Natural killer cell (primary cell): ENCODE measurements at regions not wholly inside any gene's neighbourhood (a gene's known extent, or its start where the extent isn't known, plus 50 kb on each side); places are given as distances from the start of the nearest gene placed in this dataset.

Experiments used
- ATAC-seq, 3 donors: fragments of 150-1000 bp in 2 of 3; fragments of 200-7000 bp in 1 of 3; cut with Tn5 transposase; 1 replicate in 1 of 3; 2 replicates in 2 of 3; pipeline ENCODE4 v1.10.0; 2021; ENCODE audit warnings: mild to moderate bottlenecking in 2 of 3, moderate library complexity in 2 of 3
- DNase-seq, 2 donors: peaks; one replicate each; pipeline versions ENCODE4 v3.0.0 to v3.0.0-alpha.2; 2013 to 2021; ENCODE audit warnings: mixed read lengths in 1 of 2
- H3K27ac ChIP-seq: one replicate; pipeline ENCODE4 v1.5.1; 2013; ENCODE audit warnings: mild to moderate bottlenecking, low read length
- H3K27me3 ChIP-seq: one replicate; pipeline ENCODE4 v1.6.1; 2013; ENCODE audit warnings: low read length; ENCODE audit not compliant: control insufficient read depth, insufficient read depth
- H3K36me3 ChIP-seq: one replicate; pipeline ENCODE4 v1.6.1; 2013; ENCODE audit warnings: low read length; ENCODE audit not compliant: control insufficient read depth, insufficient read depth
- H3K4me1 ChIP-seq: one replicate; pipeline ENCODE4 v1.6.1; 2013; ENCODE audit warnings: low read length; ENCODE audit not compliant: control insufficient read depth, insufficient read depth
- H3K4me3 ChIP-seq: one replicate; pipeline ENCODE4 v1.5.1; 2013; ENCODE audit warnings: low read length
- H3K9me3 ChIP-seq: one replicate; pipeline ENCODE4 v1.6.1; 2013; ENCODE audit warnings: low read length; ENCODE audit not compliant: control insufficient read depth, insufficient read depth
- H3K27ac Mint-ChIP-seq, 2 donors: one replicate each; pipeline ENCODE4 v1.8.0; 2022; ENCODE audit warnings: mild to moderate bottlenecking in 2 of 2, mixed read lengths in 2 of 2, moderate library complexity in 1 of 2
- H3K27me3 Mint-ChIP-seq, 2 donors: one replicate each; pipeline ENCODE4 v1.8.0; 2022; ENCODE audit warnings: low read depth in 2 of 2, mixed read lengths in 2 of 2
- H3K36me3 Mint-ChIP-seq: one replicate; pipeline ENCODE4 v1.8.0; 2022; ENCODE audit warnings: mixed read lengths
- H3K4me1 Mint-ChIP-seq, 2 donors: one replicate each; pipeline ENCODE4 v1.8.0; 2022; ENCODE audit warnings: mixed read lengths in 2 of 2
- H3K4me3 Mint-ChIP-seq: one replicate; pipeline ENCODE4 v1.8.0; 2022; ENCODE audit warnings: mild to moderate bottlenecking, moderate library complexity, mixed read lengths
- H3K9me3 Mint-ChIP-seq, 2 donors: one replicate each; pipeline ENCODE4 v1.8.0; 2022; ENCODE audit warnings: mixed read lengths in 2 of 2
- WGBS: methylation state at CpG from one replicate; pipeline ENCODE4 v1.1.7; 2013; ENCODE audit warnings: missing lambda C conversion rate; ENCODE audit not compliant: insufficient coverage; 5-methylcytosine and 5-hydroxymethylcytosine counted together
- intact Hi-C: fragments of 100-400 bp; cut with micrococcal nuclease; formaldehyde crosslinking; loops from one replicate; pipeline ENCODE4 v1.14.2; 2022
- TF ChIP-seq, protein P1 (sequence below): fragments of 200-600 bp; IDR thresholded peaks from one replicate; pipeline ENCODE4 v1.8.0; 2022; ENCODE audit warnings: antibody characterized with exemption

GRCh38 chr5:3331819-3332218, 263.8 kb upstream of the IRX1 start:
- Histone ChIP-seq H3K27ac (no peak overlapping the region), H3K9me3 (no peaks in the 10 kb centered on the region), H3K27me3 (no peaks in the 10 kb centered on the region), H3K4me3 (no peak overlapping the region), H3K36me3 (no peaks in the 10 kb centered on the region), H3K4me1 (no peaks in the 10 kb centered on the region)
- WGBS: 95% methylated on average over 6 of the region's 6 CpGs
- no peaks in the 10 kb centered on the region for H3K27me3 Mint-ChIP-seq
- ATAC-seq (no peak), DNase-seq (no peak)
- intact Hi-C loops: no loop called here
- no peaks in the 10 kb centered on the region for H3K4me1 Mint-ChIP-seq
- H3K36me3 Mint-ChIP-seq: no peaks in the 10 kb centered on the region
- TF ChIP-seq, protein P1, sequence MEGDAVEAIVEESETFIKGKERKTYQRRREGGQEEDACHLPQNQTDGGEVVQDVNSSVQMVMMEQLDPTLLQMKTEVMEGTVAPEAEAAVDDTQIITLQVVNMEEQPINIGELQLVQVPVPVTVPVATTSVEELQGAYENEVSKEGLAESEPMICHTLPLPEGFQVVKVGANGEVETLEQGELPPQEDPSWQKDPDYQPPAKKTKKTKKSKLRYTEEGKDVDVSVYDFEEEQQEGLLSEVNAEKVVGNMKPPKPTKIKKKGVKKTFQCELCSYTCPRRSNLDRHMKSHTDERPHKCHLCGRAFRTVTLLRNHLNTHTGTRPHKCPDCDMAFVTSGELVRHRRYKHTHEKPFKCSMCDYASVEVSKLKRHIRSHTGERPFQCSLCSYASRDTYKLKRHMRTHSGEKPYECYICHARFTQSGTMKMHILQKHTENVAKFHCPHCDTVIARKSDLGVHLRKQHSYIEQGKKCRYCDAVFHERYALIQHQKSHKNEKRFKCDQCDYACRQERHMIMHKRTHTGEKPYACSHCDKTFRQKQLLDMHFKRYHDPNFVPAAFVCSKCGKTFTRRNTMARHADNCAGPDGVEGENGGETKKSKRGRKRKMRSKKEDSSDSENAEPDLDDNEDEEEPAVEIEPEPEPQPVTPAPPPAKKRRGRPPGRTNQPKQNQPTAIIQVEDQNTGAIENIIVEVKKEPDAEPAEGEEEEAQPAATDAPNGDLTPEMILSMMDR: no peak
- H3K27ac Mint-ChIP-seq: no peak overlapping the region
- no peak overlapping the region for H3K4me3 Mint-ChIP-seq
- H3K9me3 Mint-ChIP-seq: no peaks in the 10 kb centered on the region

GRCh38 chr5:3330442-3330841, 265.2 kb upstream of the IRX1 start:
- no peak for ATAC-seq

GRCh38 chr5:3329427-3329826, 266.2 kb upstream of the IRX1 start:
- Histone ChIP-seq H3K36me3 (no peaks in the 10 kb centered on the region), H3K27ac (no peak overlapping the region), H3K27me3 (no peaks in the 10 kb centered on the region), H3K9me3 (peaks cover 3% of the 10 kb centered on the region), H3K4me3 (no peak overlapping the region), H3K4me1 (no peaks in the 10 kb centered on the region)
- H3K9me3 Mint-ChIP-seq: no peaks in the 10 kb centered on the region
- H3K27me3 Mint-ChIP-seq: no peaks in the 10 kb centered on the region
- H3K4me3 Mint-ChIP-seq: no peak overlapping the region
- WGBS: 80% methylated on average over 4 of the region's 4 CpGs
- intact Hi-C loops: no loop called here
- no peaks in the 10 kb centered on the region for H3K36me3 Mint-ChIP-seq
- ATAC-seq (no peak), DNase-seq (no peak)
- TF ChIP-seq, protein P1: no peak
- H3K27ac Mint-ChIP-seq: no peak overlapping the region
- H3K4me1 Mint-ChIP-seq: no peaks in the 10 kb centered on the region

More at GRCh38 chr5:3330442-3330841, 265.2 kb upstream of the IRX1 start:
- intact Hi-C loops: no loop called here
- H3K27ac Mint-ChIP-seq: no peak overlapping the region
- Histone ChIP-seq H3K27ac (no peak overlapping the region), H3K9me3 (no peaks in the 10 kb centered on the region), H3K4me3 (no peak overlapping the region), H3K4me1 (no peaks in the 10 kb centered on the region), H3K36me3 (no peaks in the 10 kb centered on the region), H3K27me3 (no peaks in the 10 kb centered on the region)
- H3K36me3 Mint-ChIP-seq: no peaks in the 10 kb centered on the region
- no peaks in the 10 kb centered on the region for H3K4me1 Mint-ChIP-seq
- H3K27me3 Mint-ChIP-seq: no peaks in the 10 kb centered on the region
- TF ChIP-seq, protein P1: no peak
- no peak overlapping the region for H3K4me3 Mint-ChIP-seq
- DNase-seq: no peak
- H3K9me3 Mint-ChIP-seq: no peaks in the 10 kb centered on the region
- WGBS: 83% methylated on average over 6 of the region's 6 CpGs

- intact Hi-C loops: no loop called here
- Mint-ChIP-seq H3K4me1 (no peaks in the 10 kb centered on the region), H3K9me3 (no peaks in the 10 kb centered on the region), H3K36me3 (no peaks in the 10 kb centered on the region), H3K4me3 (no peak overlapping the region), H3K27ac (no peak overlapping the region), H3K27me3 (no peaks in the 10 kb centered on the region)
- no peak overlapping the region for H3K27ac ChIP-seq
- DNase-seq (no peak), ATAC-seq (no peak)
- TF ChIP-seq, protein P1: no peak
- no peak overlapping the region for H3K4me3 ChIP-seq
- no peaks in the 10 kb centered on the region for H3K4me1 ChIP-seq
- H3K27me3 ChIP-seq: no peaks in the 10 kb centered on the region
- 89% methylated on average over 9 of the region's 9 CpGs for WGBS
- H3K36me3 ChIP-seq: no peaks in the 10 kb centered on the region
- peaks cover 3% of the 10 kb centered on the region for H3K9me3 ChIP-seq
Measured at GRCh38 chr5:3326841-3327232, 268.8 kb upstream of the IRX1 start.
